ENCODE measurements at regions not wholly inside any gene's neighbourhood (a gene's known extent, or its start where the extent isn't known, plus 50 kb on each side); places are given as distances from the start of the nearest gene placed in this dataset.

DNA sequence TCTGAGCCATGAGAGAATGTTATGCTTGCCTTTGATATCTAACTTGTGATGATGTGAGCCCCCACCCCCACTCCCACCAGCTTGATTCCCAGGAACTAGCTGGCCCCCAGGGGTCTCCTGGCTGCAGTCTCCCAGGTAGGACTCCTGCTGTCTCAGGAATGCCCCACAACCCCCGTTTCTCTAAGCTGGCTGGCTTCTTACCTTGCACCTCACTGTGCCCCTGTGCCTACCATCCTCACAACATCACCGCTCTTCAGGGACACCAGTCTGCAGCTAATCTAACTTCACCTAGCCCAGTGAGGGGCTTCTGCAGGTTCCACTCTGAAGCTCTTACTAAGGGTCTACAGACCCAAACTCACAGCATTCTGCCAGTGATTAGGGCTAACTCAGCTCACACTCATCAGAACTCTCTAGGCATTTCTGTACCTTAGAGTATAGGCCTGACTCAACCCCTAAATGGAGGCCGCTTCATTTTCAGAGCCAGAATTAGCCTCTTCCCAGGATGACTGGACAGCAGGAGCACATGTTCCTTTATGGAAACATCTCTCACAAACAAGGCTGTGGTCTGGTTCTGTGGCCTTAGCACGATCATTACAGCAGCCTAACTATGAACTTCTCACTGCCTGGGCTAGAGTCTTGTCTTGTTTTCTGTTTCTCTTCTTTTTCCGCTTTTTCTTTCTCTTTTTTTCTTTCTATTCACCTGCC is 72.8 kb upstream of the IFNG-AS1 start:
- BruUV-seq (replicated peaks), result no TSS peak
- no peaks in the 10 kb centered on the region for H3K79me2 ChIP-seq (ENCODE audit: insufficient read depth, low read length)
- H3K9ac ChIP-seq (ENCODE audit: insufficient read depth, low read depth, low read length), result no peak overlapping the region
- H3K36me3 ChIP-seq (replicated peaks in 1 of 2; ENCODE audit: control insufficient read depth in 1 of 2, insufficient read depth in 2 of 2, low read length in 2 of 2), result no peaks in the 10 kb centered on the region
- DNase-seq (ENCODE audit: low spot score), result no peak
- no peaks in the 10 kb centered on the region for H4K20me1 ChIP-seq (ENCODE audit: insufficient read depth, low read length)
- no peak overlapping the region for H3K4me3 ChIP-seq (replicated peaks in 1 of 3; ENCODE audit: insufficient read depth in 1 of 3, low read depth in 2 of 3, low read length in 3 of 3)
- H2AFZ ChIP-seq (ENCODE audit: low read length), result no peak overlapping the region
- intact Hi-C loops (cut with micrococcal nuclease; ENCODE audit: unreplicated experiment), result no loop called here
- ChIA-PET CTCF (ENCODE audit: low intra/inter-chr PET ratio, low total read pairs) (no interaction called here), POLR2A (no interaction called here)
- no peaks in the 10 kb centered on the region for H3K4me1 ChIP-seq (ENCODE audit: insufficient read depth, low read length)
- H3K9me3 ChIP-seq (ENCODE audit: low read length), result no peaks in the 10 kb centered on the region
- H3K27ac ChIP-seq (ENCODE audit: extremely low read length, insufficient read depth, low read length), result no peak overlapping the region
- FAIRE-seq, result no peak
- no peaks in the 10 kb centered on the region; a peak in 1 of 5 replicates for H3K27me3 ChIP-seq (ENCODE audit: control insufficient read depth in 1 of 2, insufficient read depth in 2 of 2, low read length in 2 of 2)
- WGBS (ENCODE audit: low lambda C conversion rate), result 21% methylated on average over 5 of the region's 5 CpGs
- in situ Hi-C loops (cut with HindIII; ENCODE audit: extremely low pct_ligation_motif_present, low pct_unique_long_range_greater_than_20kb), result no loop called here
- no peak for ATAC-seq
- H3K4me2 ChIP-seq (ENCODE audit: low read depth, low read length), result no peak overlapping the region
- TF ChIP-seq ZNF143 (CRISPR knock-in tag; IDR thresholded peaks at IDR 0.05) (no peak), KDM4B (CRISPR knock-in tag; IDR thresholded peaks at IDR 0.05) (no peak), ZNF546 (CRISPR knock-in tag; conservative IDR thresholded peaks at IDR 0.05) (no peak), IRF2 (CRISPR knock-in tag; IDR thresholded peaks at IDR 0.05) (no peak), SPEN (CRISPR knock-in tag; IDR thresholded peaks at IDR 0.05; ENCODE audit: low read depth) (no peak), NFE2 (CRISPR knock-in tag; IDR thresholded peaks at IDR 0.05) (no peak), KDM3A (CRISPR knock-in tag; IDR thresholded peaks at IDR 0.05; ENCODE audit: low read depth) (no peak), MTA3 (CRISPR knock-in tag; IDR thresholded peaks at IDR 0.05) (no peak), FOSL1 (CRISPR knock-in tag; IDR thresholded peaks at IDR 0.05; ENCODE audit: borderline replicate concordance) (no peak)
- TF ChIP-seq, protein P1, sequence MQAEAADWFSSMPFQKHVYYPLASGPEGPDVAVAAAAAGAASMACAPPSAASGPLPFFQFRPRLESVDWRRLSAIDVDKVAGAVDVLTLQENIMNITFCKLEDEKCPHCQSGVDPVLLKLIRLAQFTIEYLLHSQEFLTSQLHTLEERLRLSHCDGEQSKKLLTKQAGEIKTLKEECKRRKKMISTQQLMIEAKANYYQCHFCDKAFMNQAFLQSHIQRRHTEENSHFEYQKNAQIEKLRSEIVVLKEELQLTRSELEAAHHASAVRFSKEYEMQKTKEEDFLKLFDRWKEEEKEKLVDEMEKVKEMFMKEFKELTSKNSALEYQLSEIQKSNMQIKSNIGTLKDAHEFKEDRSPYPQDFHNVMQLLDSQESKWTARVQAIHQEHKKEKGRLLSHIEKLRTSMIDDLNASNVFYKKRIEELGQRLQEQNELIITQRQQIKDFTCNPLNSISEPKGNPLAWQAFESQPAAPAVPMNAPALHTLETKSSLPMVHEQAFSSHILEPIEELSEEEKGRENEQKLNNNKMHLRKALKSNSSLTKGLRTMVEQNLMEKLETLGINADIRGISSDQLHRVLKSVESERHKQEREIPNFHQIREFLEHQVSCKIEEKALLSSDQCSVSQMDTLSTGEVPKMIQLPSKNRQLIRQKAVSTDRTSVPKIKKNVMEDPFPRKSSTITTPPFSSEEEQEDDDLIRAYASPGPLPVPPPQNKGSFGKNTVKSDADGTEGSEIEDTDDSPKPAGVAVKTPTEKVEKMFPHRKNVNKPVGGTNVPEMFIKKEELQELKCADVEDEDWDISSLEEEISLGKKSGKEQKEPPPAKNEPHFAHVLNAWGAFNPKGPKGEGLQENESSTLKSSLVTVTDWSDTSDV (CRISPR knock-in tag; IDR thresholded peaks at IDR 0.05), result no peak
- TF ChIP-seq, protein P2, sequence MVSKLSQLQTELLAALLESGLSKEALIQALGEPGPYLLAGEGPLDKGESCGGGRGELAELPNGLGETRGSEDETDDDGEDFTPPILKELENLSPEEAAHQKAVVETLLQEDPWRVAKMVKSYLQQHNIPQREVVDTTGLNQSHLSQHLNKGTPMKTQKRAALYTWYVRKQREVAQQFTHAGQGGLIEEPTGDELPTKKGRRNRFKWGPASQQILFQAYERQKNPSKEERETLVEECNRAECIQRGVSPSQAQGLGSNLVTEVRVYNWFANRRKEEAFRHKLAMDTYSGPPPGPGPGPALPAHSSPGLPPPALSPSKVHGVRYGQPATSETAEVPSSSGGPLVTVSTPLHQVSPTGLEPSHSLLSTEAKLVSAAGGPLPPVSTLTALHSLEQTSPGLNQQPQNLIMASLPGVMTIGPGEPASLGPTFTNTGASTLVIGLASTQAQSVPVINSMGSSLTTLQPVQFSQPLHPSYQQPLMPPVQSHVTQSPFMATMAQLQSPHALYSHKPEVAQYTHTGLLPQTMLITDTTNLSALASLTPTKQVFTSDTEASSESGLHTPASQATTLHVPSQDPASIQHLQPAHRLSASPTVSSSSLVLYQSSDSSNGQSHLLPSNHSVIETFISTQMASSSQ (IDR thresholded peaks at IDR 0.05; ENCODE audit: low read depth), result no peak
- TF ChIP-seq, protein P2 (CRISPR knock-in tag; IDR thresholded peaks at IDR 0.05; ENCODE audit: borderline replicate concordance), result no peak
- TF ChIP-seq, protein P3, sequence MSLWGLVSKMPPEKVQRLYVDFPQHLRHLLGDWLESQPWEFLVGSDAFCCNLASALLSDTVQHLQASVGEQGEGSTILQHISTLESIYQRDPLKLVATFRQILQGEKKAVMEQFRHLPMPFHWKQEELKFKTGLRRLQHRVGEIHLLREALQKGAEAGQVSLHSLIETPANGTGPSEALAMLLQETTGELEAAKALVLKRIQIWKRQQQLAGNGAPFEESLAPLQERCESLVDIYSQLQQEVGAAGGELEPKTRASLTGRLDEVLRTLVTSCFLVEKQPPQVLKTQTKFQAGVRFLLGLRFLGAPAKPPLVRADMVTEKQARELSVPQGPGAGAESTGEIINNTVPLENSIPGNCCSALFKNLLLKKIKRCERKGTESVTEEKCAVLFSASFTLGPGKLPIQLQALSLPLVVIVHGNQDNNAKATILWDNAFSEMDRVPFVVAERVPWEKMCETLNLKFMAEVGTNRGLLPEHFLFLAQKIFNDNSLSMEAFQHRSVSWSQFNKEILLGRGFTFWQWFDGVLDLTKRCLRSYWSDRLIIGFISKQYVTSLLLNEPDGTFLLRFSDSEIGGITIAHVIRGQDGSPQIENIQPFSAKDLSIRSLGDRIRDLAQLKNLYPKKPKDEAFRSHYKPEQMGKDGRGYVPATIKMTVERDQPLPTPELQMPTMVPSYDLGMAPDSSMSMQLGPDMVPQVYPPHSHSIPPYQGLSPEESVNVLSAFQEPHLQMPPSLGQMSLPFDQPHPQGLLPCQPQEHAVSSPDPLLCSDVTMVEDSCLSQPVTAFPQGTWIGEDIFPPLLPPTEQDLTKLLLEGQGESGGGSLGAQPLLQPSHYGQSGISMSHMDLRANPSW (CRISPR knock-in tag; IDR thresholded peaks at IDR 0.05; ENCODE audit: borderline replicate concordance), result no peak
